SK-N-SH (cell line): ENCODE measurements at regions not wholly inside any gene's neighbourhood (a gene's known extent, or its start where the extent isn't known, plus 50 kb on each side); places are given as distances from the start of the nearest gene placed in this dataset.

Experiments used
- CTCF ChIP-seq: fragments of 200-600 bp; sonication (generic); IDR thresholded peaks from 2 replicates; pipeline ENCODE4 v1.6.1; 2017; ENCODE audit warnings: antibody characterized with exemption, mild to moderate bottlenecking, moderate library complexity
- EZH2phosphoT487 ChIP-seq: fragments of 200-600 bp; sonication (generic); IDR thresholded peaks from 2 replicates; pipeline ENCODE4 v1.6.1; 2017; ENCODE audit warnings: low read depth, mixed run types, mild to moderate bottlenecking, antibody characterized with exemption, moderate library complexity, borderline replicate concordance
- FOXM1 ChIP-seq: IDR thresholded peaks from 2 replicates; pipeline ENCODE4 v1.4.0; 2012; ENCODE audit warnings: low read depth, mild to moderate bottlenecking
- IRF3 ChIP-seq: fragments of 150-350 bp; IDR thresholded peaks from 2 replicates; pipeline ENCODE4 v1.6.1; 2016; ENCODE audit warnings: mild to moderate bottlenecking, low read depth, low read length
- JUND ChIP-seq: IDR thresholded peaks from 2 replicates; pipeline ENCODE4 v1.4.0; 2012
- MAX ChIP-seq: IDR thresholded peaks from 2 replicates; pipeline ENCODE4 v1.4.0; 2012; ENCODE audit warnings: low read depth
- MXI1 ChIP-seq: IDR thresholded peaks from 2 replicates; pipeline ENCODE4 v1.6.1; 2012; ENCODE audit warnings: mild to moderate bottlenecking, low read depth, low read length, improper control_type of control experiment
- NRF1 ChIP-seq: IDR thresholded peaks from 2 replicates; pipeline ENCODE4 v1.6.1; 2012; ENCODE audit warnings: low read depth, mild to moderate bottlenecking, low read length
- REST ChIP-seq: IDR thresholded peaks from 2 replicates; pipeline ENCODE4 v1.6.1; 2012; ENCODE audit warnings: mild to moderate bottlenecking, low read depth, low read length, moderate library complexity

- TF ChIP-seq CTCF (no peak), MAX (no peak), REST (no peak), NRF1 (no peak), FOXM1 (no peak), IRF3 (no peak), MXI1 (no peak), JUND (no peak), EZH2phosphoT487 (no peak)
Observed at GRCh38 chr9:28900406-28900805, 1327.1 kb upstream of the C9orf72 start.
